ENCODE measurements at regions not wholly inside any gene's neighbourhood (a gene's known extent, or its start where the extent isn't known, plus 50 kb on each side); places are given as distances from the start of the nearest gene placed in this dataset.
"Not testable (repeated sequence)": the region's sequence is repeated elsewhere in the genome, so short reads cannot be mapped to it uniquely, and the experiment has no call there.

- no peak for DNase-seq (ENCODE audit: low spot score)
Measured at GRCh38 chr5:167050568-167051401, 1240.7 kb upstream of the WWC1 start.

GRCh38 chr5:167051402-167051768 lies 1240.1 kb upstream of the WWC1 start:
- no peak for DNase-seq (ENCODE audit: low spot score)

- no peak for DNase-seq (ENCODE audit: low spot score)
Measured at GRCh38 chr5:167052791-167053190, 1238.7 kb upstream of the WWC1 start.

- DNase-seq (ENCODE audit: low spot score): no peak
Measured at GRCh38 chr5:167057665-167058064, 1233.8 kb upstream of the WWC1 start.

GRCh38 chr5:167061695-167062094 lies 1229.8 kb upstream of the WWC1 start:
- DNase-seq (ENCODE audit: low spot score): no peak

GRCh38 chr5:167063116-167063515 lies 1228.3 kb upstream of the WWC1 start:
- DNase-seq (ENCODE audit: low spot score): no peak

- DNase-seq (ENCODE audit: low spot score): no peak
Measured at GRCh38 chr5:167063788-167064187, 1227.7 kb upstream of the WWC1 start.

- no peak for DNase-seq (ENCODE audit: low spot score)
Measured at GRCh38 chr5:167064198-167064776, 1227.2 kb upstream of the WWC1 start.

GRCh38 chr5:167065794-167066193 lies 1225.7 kb upstream of the WWC1 start:
- no peak for DNase-seq (ENCODE audit: low spot score)

- no peak for DNase-seq (ENCODE audit: low spot score)
Measured at GRCh38 chr5:167071981-167072610, 1219.3 kb upstream of the WWC1 start.

GRCh38 chr5:167081561-167081960 lies 1209.9 kb upstream of the WWC1 start:
- no peak for DNase-seq (ENCODE audit: low spot score)

- no peak for DNase-seq (ENCODE audit: low spot score)
Measured at GRCh38 chr5:167096816-167097215, 1194.6 kb upstream of the WWC1 start.

GRCh38 chr5:167104351-167104750 lies 1187.1 kb upstream of the WWC1 start:
- no peak for DNase-seq (ENCODE audit: low spot score)

- no peak for DNase-seq (ENCODE audit: low spot score)
Measured at GRCh38 chr5:167105941-167106340, 1185.5 kb upstream of the WWC1 start.

GRCh38 chr5:167107684-167108083 lies 1183.8 kb upstream of the WWC1 start:
- no peak for DNase-seq (ENCODE audit: low spot score)

GRCh38 chr5:167108266-167108665 lies 1183.2 kb upstream of the WWC1 start:
- not testable (repeated sequence) for DNase-seq (ENCODE audit: low spot score)

- DNase-seq (ENCODE audit: low spot score): no peak
Measured at GRCh38 chr5:167112556-167112955, 1178.9 kb upstream of the WWC1 start.

GRCh38 chr5:167122267-167122666 lies 1169.2 kb upstream of the WWC1 start:
- no peak for DNase-seq (ENCODE audit: low spot score)

GRCh38 chr5:167123126-167123525 lies 1168.3 kb upstream of the WWC1 start:
- DNase-seq (ENCODE audit: low spot score): no peak

GRCh38 chr5:167128581-167128980 lies 1162.9 kb upstream of the WWC1 start:
- DNase-seq (ENCODE audit: low spot score): no peak

- no peak for DNase-seq (ENCODE audit: low spot score)
Measured at GRCh38 chr5:167140548-167141291, 1150.7 kb upstream of the WWC1 start.

- no peak for DNase-seq (ENCODE audit: low spot score)
Measured at GRCh38 chr5:167143716-167144115, 1147.7 kb upstream of the WWC1 start.

- DNase-seq (ENCODE audit: low spot score): no peak
Measured at GRCh38 chr5:167145841-167146240, 1145.6 kb upstream of the WWC1 start.

Measured in CD4-positive, alpha-beta T cell treated with Interleukin-2 at 100 ng/mL for 4 hours (primary cell).